GM12878 (cell line): ENCODE measurements at regions not wholly inside any gene's neighbourhood (a gene's known extent, or its start where the extent isn't known, plus 50 kb on each side); places are given as distances from the start of the nearest gene placed in this dataset.

ENCODE experiments used
- ATAC-seq: fragments of 200-7000 bp; cut with Tn5 transposase; 3 replicates; pipeline ENCODE4 v1.9.1; 2020; ENCODE audit warnings: mild to moderate bottlenecking, moderate library complexity
- BruUV-seq: library from RNA; stranded (reverse); fragments of 400-500 nt; replicated peaks from 2 replicates; lab custom pipeline; 2021; lab: Mats Ljungman, UMichigan
- CTCF ChIA-PET: fragments of 300-600 bp; sonication (Branson Sonifier 250); formaldehyde crosslinking; extraction: SDS; loops from one replicate; lab custom pipeline; 2021; ENCODE audit warnings: inconsistent platforms; lab: Yijun Ruan, JAX
- POLR2A ChIA-PET: fragments of 350-600 bp; formaldehyde crosslinking; extraction: SDS; loops from one replicate; lab custom pipeline; 2021; ENCODE audit warnings: inconsistent platforms; lab: Charles Lee
- RAD21 ChIA-PET: fragments of 300-600 bp; sonication (Branson Sonifier 250); formaldehyde crosslinking; loops from one replicate; lab custom pipeline; 2023; ENCODE audit warnings: antibody characterized with exemption; ENCODE audit not compliant: unreplicated experiment; lab: Charles Lee
- SMC1A ChIA-PET: fragments of 300-600 bp; sonication (Branson Sonifier 250); formaldehyde crosslinking; loops from one replicate; lab custom pipeline; 2023; ENCODE audit not compliant: unreplicated experiment, uncharacterized antibody; lab: Charles Lee
- DNase-seq: peaks from one replicate; pipeline ENCODE4 v3.0.0-alpha.2; 2011; ENCODE audit warnings: low read depth, low spot score
- FAIRE-seq: peaks from 3 replicates; lab custom pipeline; 2011; peaks lifted over from hg19 to GRCh38; lab: Jason Lieb, UNC
- H2AFZ ChIP-seq: 2 replicates; pipeline ENCODE4 v1.6.0; 2011; ENCODE audit warnings: low read depth, low read length, control low read depth; ENCODE audit not compliant: control insufficient read depth
- H3K27ac ChIP-seq: 2 replicates; pipeline ENCODE4 v1.5.1; 2011; ENCODE audit warnings: control low read depth; ENCODE audit not compliant: control insufficient read depth, insufficient read depth
- H3K27me3 ChIP-seq, 2 experiments: replicated peaks in 1 of 2; 2 replicates each; pipeline versions ENCODE4 v1.6.0 to v1.6.1; 2011; ENCODE audit warnings: low read length in 1 of 2; ENCODE audit not compliant: control insufficient read depth in 2 of 2, insufficient read depth in 2 of 2
- H3K36me3 ChIP-seq, 2 experiments: 2 replicates each; pipeline ENCODE4 v1.5.1; 2011; ENCODE audit warnings: low read length in 1 of 2; ENCODE audit not compliant: control insufficient read depth in 2 of 2, insufficient read depth in 2 of 2
- H3K4me1 ChIP-seq: 2 replicates; pipeline ENCODE4 v1.6.1; 2011; ENCODE audit warnings: mild to moderate bottlenecking, low read length, moderate library complexity, mixed read lengths; ENCODE audit not compliant: control insufficient read depth, insufficient read depth
- H3K4me2 ChIP-seq: 2 replicates; pipeline ENCODE4 v1.6.0; 2011; ENCODE audit warnings: control low read depth; ENCODE audit not compliant: control insufficient read depth, insufficient read depth
- H3K4me3 ChIP-seq: fragments of 200-600 bp; sonication (generic); 2 replicates; pipeline ENCODE4 v1.5.1; 2016
- H3K79me2 ChIP-seq: 2 replicates; pipeline ENCODE4 v1.6.0; 2011; ENCODE audit warnings: low read length; ENCODE audit not compliant: control insufficient read depth, insufficient read depth
- H3K9ac ChIP-seq: 2 replicates; pipeline ENCODE4 v1.8.0; 2011; ENCODE audit warnings: low read length, control low read depth, mixed read lengths; ENCODE audit not compliant: control insufficient read depth, insufficient read depth
- H3K9me3 ChIP-seq: replicated peaks from 3 replicates; pipeline ENCODE4 v1.5.1; 2011; ENCODE audit warnings: mild to moderate bottlenecking, low read length; ENCODE audit not compliant: control insufficient read depth, insufficient read depth
- H4K20me1 ChIP-seq: 2 replicates; pipeline ENCODE4 v1.6.0; 2011; ENCODE audit not compliant: control insufficient read depth, insufficient read depth
- GATAD2B ChIP-seq: fragments of 450-650 bp; conservative IDR thresholded peaks from 2 replicates; pipeline ENCODE4 v1.6.1; 2017; ENCODE audit warnings: low read depth, mild to moderate bottlenecking, moderate library complexity
- IRF4 ChIP-seq: IDR thresholded peaks from 2 replicates; pipeline ENCODE4 v1.6.1; 2011; ENCODE audit warnings: low read depth, low read length
- NR2C1 ChIP-seq: fragments of 450-650 bp; IDR thresholded peaks from 2 replicates; pipeline ENCODE4 v1.6.1; 2017; ENCODE audit warnings: antibody characterized with exemption, mild to moderate bottlenecking, moderate library complexity
- RB1 ChIP-seq: fragments of 450-650 bp; formaldehyde crosslinking; IDR thresholded peaks from 2 replicates; pipeline ENCODE4 v1.6.1; 2017; ENCODE audit warnings: mild to moderate bottlenecking, borderline replicate concordance
- REST ChIP-seq: IDR thresholded peaks from 2 replicates; pipeline ENCODE4 v1.6.1; 2012; ENCODE audit warnings: mild to moderate bottlenecking, low read depth, low read length
- TBL1XR1 ChIP-seq: IDR thresholded peaks from 2 replicates; pipeline ENCODE4 v1.6.1; 2012; ENCODE audit warnings: low read depth, low read length, improper control_type of control experiment
- TCF3 ChIP-seq: IDR thresholded peaks from 2 replicates; pipeline ENCODE4 v1.6.1; 2012; ENCODE audit warnings: low read depth, mild to moderate bottlenecking, low read length, borderline replicate concordance; ENCODE audit not compliant: insufficient read depth
- YY1 ChIP-seq: IDR thresholded peaks from 2 replicates; pipeline ENCODE4 v1.6.1; 2011; ENCODE audit warnings: low read depth, mild to moderate bottlenecking, low read length
- WGBS: methylation state at CpG from one replicate; pipeline ENCODE4 v1.1.6; 2016; ENCODE audit warnings: low lambda C conversion rate; ENCODE audit not compliant: insufficient replicate concordance, insufficient coverage; ENCODE audit errors: missing lambda C conversion rate; 5-methylcytosine and 5-hydroxymethylcytosine counted together
- in situ Hi-C: fragments of 300-500 bp; cut with MboI; formaldehyde crosslinking; loops from 9 replicates; pipeline ENCODE4 v1.14.3; 2018; ENCODE audit warnings: mixed read lengths
- intact Hi-C: fragments of 100-400 bp; cut with micrococcal nuclease; formaldehyde crosslinking; loops from one replicate; pipeline ENCODE4 v1.14.2; 2022; ENCODE audit not compliant: unreplicated experiment
- TF ChIP-seq, protein P1 (sequence below), 3 experiments: IDR thresholded peaks in 2 of 3; conservative IDR thresholded peaks in 1 of 3; 2 replicates each; pipeline ENCODE4 v1.5.1; 2011; ENCODE audit warnings: low read depth in 3 of 3, low read length in 3 of 3, mild to moderate bottlenecking in 3 of 3, control low read depth in 2 of 3, moderate library complexity in 2 of 3, inconsistent platforms in 1 of 3, mixed read lengths in 1 of 3; ENCODE audit not compliant: control insufficient read depth in 2 of 3, insufficient read depth in 1 of 3; ENCODE audit errors: extremely low read depth in 1 of 3
- TF ChIP-seq, protein P2 (sequence below): fragments of 450-650 bp; IDR thresholded peaks from 2 replicates; pipeline ENCODE4 v1.6.1; 2016; ENCODE audit warnings: mild to moderate bottlenecking
- TF ChIP-seq, protein P3 (sequence below): fragments of 450-650 bp; IDR thresholded peaks from 2 replicates; pipeline ENCODE4 v1.6.1; 2018; ENCODE audit warnings: mild to moderate bottlenecking, low read depth, moderate library complexity; ENCODE audit not compliant: partially characterized antibody

DNA sequence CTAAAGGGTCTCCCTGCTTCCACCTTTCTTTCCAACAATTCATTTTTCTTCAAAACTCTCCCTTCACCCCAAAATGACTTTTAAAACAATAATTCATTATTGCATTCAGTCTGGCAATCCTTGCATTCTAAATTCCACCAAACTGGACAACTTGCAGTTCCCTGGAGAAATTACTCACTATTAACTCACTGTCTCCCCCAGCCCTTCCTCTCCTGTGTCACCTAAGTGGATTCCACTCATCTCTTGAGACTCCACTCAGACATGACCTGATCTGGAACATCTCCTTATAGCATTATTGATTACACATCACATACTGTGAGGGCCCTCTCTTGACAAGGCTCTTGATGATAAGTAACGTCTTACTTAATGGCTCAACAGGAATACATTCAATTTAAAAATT is 257.1 kb downstream of the BRINP2 start:
- intact Hi-C loops, result no loop called here
- TF ChIP-seq REST (no peak), RB1 (no peak), GATAD2B (no peak), NR2C1 (no peak), TBL1XR1 (no peak), IRF4 (no peak), TCF3 (no peak), YY1 (no peak)
- TF ChIP-seq, protein P1, sequence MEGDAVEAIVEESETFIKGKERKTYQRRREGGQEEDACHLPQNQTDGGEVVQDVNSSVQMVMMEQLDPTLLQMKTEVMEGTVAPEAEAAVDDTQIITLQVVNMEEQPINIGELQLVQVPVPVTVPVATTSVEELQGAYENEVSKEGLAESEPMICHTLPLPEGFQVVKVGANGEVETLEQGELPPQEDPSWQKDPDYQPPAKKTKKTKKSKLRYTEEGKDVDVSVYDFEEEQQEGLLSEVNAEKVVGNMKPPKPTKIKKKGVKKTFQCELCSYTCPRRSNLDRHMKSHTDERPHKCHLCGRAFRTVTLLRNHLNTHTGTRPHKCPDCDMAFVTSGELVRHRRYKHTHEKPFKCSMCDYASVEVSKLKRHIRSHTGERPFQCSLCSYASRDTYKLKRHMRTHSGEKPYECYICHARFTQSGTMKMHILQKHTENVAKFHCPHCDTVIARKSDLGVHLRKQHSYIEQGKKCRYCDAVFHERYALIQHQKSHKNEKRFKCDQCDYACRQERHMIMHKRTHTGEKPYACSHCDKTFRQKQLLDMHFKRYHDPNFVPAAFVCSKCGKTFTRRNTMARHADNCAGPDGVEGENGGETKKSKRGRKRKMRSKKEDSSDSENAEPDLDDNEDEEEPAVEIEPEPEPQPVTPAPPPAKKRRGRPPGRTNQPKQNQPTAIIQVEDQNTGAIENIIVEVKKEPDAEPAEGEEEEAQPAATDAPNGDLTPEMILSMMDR (IDR thresholded peaks at IDR 0.05 in 2 of 3, conservative IDR thresholded peaks at IDR 0.05 in 1 of 3; ENCODE audit: control insufficient read depth in 2 of 3, extremely low read depth in 1 of 3, insufficient read depth in 1 of 3, low read depth in 3 of 3, low read length in 3 of 3), result no peak
- TF ChIP-seq, protein P2, sequence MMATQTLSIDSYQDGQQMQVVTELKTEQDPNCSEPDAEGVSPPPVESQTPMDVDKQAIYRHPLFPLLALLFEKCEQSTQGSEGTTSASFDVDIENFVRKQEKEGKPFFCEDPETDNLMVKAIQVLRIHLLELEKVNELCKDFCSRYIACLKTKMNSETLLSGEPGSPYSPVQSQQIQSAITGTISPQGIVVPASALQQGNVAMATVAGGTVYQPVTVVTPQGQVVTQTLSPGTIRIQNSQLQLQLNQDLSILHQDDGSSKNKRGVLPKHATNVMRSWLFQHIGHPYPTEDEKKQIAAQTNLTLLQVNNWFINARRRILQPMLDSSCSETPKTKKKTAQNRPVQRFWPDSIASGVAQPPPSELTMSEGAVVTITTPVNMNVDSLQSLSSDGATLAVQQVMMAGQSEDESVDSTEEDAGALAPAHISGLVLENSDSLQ, result no peak
- TF ChIP-seq, protein P3, sequence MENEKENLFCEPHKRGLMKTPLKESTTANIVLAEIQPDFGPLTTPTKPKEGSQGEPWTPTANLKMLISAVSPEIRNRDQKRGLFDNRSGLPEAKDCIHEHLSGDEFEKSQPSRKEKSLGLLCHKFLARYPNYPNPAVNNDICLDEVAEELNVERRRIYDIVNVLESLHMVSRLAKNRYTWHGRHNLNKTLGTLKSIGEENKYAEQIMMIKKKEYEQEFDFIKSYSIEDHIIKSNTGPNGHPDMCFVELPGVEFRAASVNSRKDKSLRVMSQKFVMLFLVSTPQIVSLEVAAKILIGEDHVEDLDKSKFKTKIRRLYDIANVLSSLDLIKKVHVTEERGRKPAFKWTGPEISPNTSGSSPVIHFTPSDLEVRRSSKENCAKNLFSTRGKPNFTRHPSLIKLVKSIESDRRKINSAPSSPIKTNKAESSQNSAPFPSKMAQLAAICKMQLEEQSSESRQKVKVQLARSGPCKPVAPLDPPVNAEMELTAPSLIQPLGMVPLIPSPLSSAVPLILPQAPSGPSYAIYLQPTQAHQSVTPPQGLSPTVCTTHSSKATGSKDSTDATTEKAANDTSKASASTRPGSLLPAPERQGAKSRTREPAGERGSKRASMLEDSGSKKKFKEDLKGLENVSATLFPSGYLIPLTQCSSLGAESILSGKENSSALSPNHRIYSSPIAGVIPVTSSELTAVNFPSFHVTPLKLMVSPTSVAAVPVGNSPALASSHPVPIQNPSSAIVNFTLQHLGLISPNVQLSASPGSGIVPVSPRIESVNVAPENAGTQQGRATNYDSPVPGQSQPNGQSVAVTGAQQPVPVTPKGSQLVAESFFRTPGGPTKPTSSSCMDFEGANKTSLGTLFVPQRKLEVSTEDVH, result no peak
- TF ChIP-seq, all 136 proteins: peak for 0
- POLR2A ChIA-PET, result no interaction called here
- in situ Hi-C loops, result no loop called here
- H3K4me2 ChIP-seq, result no peak overlapping the region
- FAIRE-seq (no peak), ATAC-seq (no peak), DNase-seq (no peak)
- CTCF ChIA-PET, result interaction anchor here (1.2 to 1.5 kb wide), 2 partner anchors 24 to 517 kb away, joined by 3 read pairs; no protein-coding TSS in a partner anchor
- no peaks in the 10 kb centered on the region for H3K27me3 ChIP-seq
- no peaks in the 10 kb centered on the region for H4K20me1 ChIP-seq
- H2AFZ ChIP-seq, result no peak overlapping the region
- RAD21 ChIA-PET, result no interaction called here
- no peak overlapping the region for H3K27ac ChIP-seq
- no peaks in the 10 kb centered on the region for H3K36me3 ChIP-seq
- H3K79me2 ChIP-seq, result no peaks in the 10 kb centered on the region
- 19% methylated on average over 1 of the region's 1 CpG for WGBS
- no peak overlapping the region for H3K4me3 ChIP-seq
- no peak overlapping the region for H3K9ac ChIP-seq
- no peaks in the 10 kb centered on the region for H3K9me3 ChIP-seq
- no peaks in the 10 kb centered on the region for H3K4me1 ChIP-seq
- BruUV-seq, result no TSS peak
- SMC1A ChIA-PET, result interaction anchor here (0.9 kb wide), 1 partner anchor 350 kb away, joined by 3 read pairs; no protein-coding TSS in a partner anchor
